HG03025 (cell line): ENCODE measurements at regions not wholly inside any gene's neighbourhood (a gene's known extent, or its start where the extent isn't known, plus 50 kb on each side); places are given as distances from the start of the nearest gene placed in this dataset.
"Not testable (repeated sequence)": the region's sequence is repeated elsewhere in the genome, so short reads cannot be mapped to it uniquely, and the experiment has no call there.

Experiments
- ATAC-seq: cut with Tn5 transposase; IDR thresholded peaks from one replicate; pipeline ENCODE4 v1.9.1; 2021; ENCODE audit warnings: mild to moderate bottlenecking, moderate library complexity; ENCODE audit not compliant: unreplicated experiment, low FRiP score

- ATAC-seq = no peak
Observed at GRCh38 chr9:102206432-102206831, 468.0 kb upstream of the GRIN3A start.

GRCh38 chr9:102205251-102205650 lies 466.8 kb upstream of the GRIN3A start:
- no peak for ATAC-seq

GRCh38 chr9:102202126-102202525 lies 463.7 kb upstream of the GRIN3A start:
- no peak for ATAC-seq

GRCh38 chr9:102185962-102186361 lies 447.5 kb upstream of the GRIN3A start:
- no peak for ATAC-seq

GRCh38 chr9:102185371-102185770 lies 446.9 kb upstream of the GRIN3A start:
- ATAC-seq = no peak

GRCh38 chr9:102178811-102179210 lies 440.4 kb upstream of the GRIN3A start:
- ATAC-seq = no peak

GRCh38 chr9:102174202-102174601 lies 435.8 kb upstream of the GRIN3A start:
- not testable (repeated sequence) for ATAC-seq

- ATAC-seq = no peak
Observed at GRCh38 chr9:102164247-102164646, 425.8 kb upstream of the GRIN3A start.

GRCh38 chr9:102153081-102153480 lies 414.6 kb upstream of the GRIN3A start:
- not testable (repeated sequence) for ATAC-seq

GRCh38 chr9:102135768-102136167 lies 397.3 kb upstream of the GRIN3A start:
- ATAC-seq = no peak

- no peak for ATAC-seq
Observed at GRCh38 chr9:102124465-102124864, 386.0 kb upstream of the GRIN3A start.

- ATAC-seq = no peak
Observed at GRCh38 chr9:102114557-102114956, 376.1 kb upstream of the GRIN3A start.

- no peak for ATAC-seq
Observed at GRCh38 chr9:102113191-102113590, 374.7 kb upstream of the GRIN3A start.

GRCh38 chr9:102106439-102106838 lies 368.0 kb upstream of the GRIN3A start:
- ATAC-seq = no peak

GRCh38 chr9:102101723-102102122 lies 363.3 kb upstream of the GRIN3A start:
- ATAC-seq = no peak

- no peak for ATAC-seq
Observed at GRCh38 chr9:102087141-102087540, 348.7 kb upstream of the GRIN3A start.

GRCh38 chr9:102085548-102085947 lies 347.1 kb upstream of the GRIN3A start:
- ATAC-seq = no peak

GRCh38 chr9:102072059-102072764 lies 333.8 kb upstream of the GRIN3A start:
- no peak for ATAC-seq

GRCh38 chr9:102069969-102070368 lies 331.5 kb upstream of the GRIN3A start:
- no peak for ATAC-seq

- no peak for ATAC-seq
Observed at GRCh38 chr9:102054811-102055210, 316.4 kb upstream of the GRIN3A start.

- ATAC-seq = no peak
Observed at GRCh38 chr9:102049586-102050246, 311.3 kb upstream of the GRIN3A start.

- ATAC-seq = no peak
Observed at GRCh38 chr9:102047549-102047948, 309.1 kb upstream of the GRIN3A start.
